ENCODE measurements at regions not wholly inside any gene's neighbourhood (a gene's known extent, or its start where the extent isn't known, plus 50 kb on each side); places are given as distances from the start of the nearest gene placed in this dataset.

DNA sequence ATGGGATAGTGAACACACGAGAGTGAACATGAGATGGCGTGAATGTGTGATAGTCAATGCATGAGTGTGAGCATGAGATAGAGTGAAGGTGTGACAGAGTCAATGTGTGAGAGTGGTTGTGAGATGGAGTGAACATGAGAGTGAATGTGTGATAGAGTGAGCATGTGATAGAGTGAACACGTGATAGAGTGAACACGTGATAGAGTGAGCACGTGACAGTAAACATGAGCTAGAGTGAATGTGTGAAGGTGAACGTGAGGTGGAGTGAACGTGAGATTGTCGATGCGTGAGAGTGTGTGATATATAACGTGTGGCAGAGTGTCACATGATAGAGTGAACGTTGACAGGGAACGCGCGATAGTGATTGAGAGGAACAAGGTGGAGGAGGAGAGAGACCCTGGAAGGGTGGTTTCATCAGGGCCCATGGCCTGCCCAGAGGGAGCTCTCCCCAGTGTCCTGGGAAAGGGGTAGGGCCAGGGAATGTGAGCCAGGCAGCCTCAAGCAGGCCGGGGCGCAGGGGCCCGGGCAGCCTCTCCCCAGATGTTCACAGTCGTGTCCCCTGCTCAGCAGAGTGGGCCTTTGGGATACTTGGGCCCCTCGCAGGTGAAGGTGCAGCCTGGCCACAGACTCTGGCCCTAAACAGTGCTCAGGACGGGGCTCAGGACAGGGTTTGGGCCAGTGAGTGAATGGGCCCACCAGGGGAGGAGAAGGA, 516.9 kb downstream of the EIPR1 start (continued):
- TF ChIP-seq BDP1 (IDR thresholded peaks at IDR 0.05; ENCODE audit: insufficient read depth, insufficient read length) (no peak), GTF2B (IDR thresholded peaks at IDR 0.05; ENCODE audit: extremely low read depth, insufficient read length) (no peak), RAD51 (IDR thresholded peaks at IDR 0.05; ENCODE audit: borderline replicate concordance, low read depth) (peak; percentile 85), ZNF217 (CRISPR knock-in tag; IDR thresholded peaks at IDR 0.05) (no peak), PHF21A (IDR thresholded peaks at IDR 0.05; ENCODE audit: borderline replicate concordance, low read depth) (no peak), HES1 (IDR thresholded peaks at IDR 0.05; ENCODE audit: low read depth) (no peak), ZBTB43 (CRISPR knock-in tag; IDR thresholded peaks at IDR 0.05) (no peak), ZNF324 (CRISPR knock-in tag; IDR thresholded peaks at IDR 0.05) (no peak), CBFA2T2 (conservative IDR thresholded peaks at IDR 0.05) (peak; percentile 76), TRIM28 (IDR thresholded peaks at IDR 0.05) (no peak), NCOR1 (IDR thresholded peaks at IDR 0.05) (no peak)

Data from K562 (cell line).